Osteoblast (primary cell): ENCODE measurements at regions not wholly inside any gene's neighbourhood (a gene's known extent, or its start where the extent isn't known, plus 50 kb on each side); places are given as distances from the start of the nearest gene placed in this dataset.

Experiments
- DNase-seq: peaks from one replicate; pipeline ENCODE4 v3.0.0; 2011; ENCODE audit warnings: low spot score, mixed read lengths; ENCODE audit not compliant: insufficient read length; ENCODE audit errors: missing footprints
- H2AFZ ChIP-seq: 2 replicates; pipeline ENCODE4 v1.6.0; 2011; ENCODE audit warnings: mild to moderate bottlenecking, low read length
- H3K27ac ChIP-seq: 2 replicates; pipeline ENCODE4 v1.5.1; 2011; ENCODE audit warnings: mild to moderate bottlenecking, low read depth, low read length, moderate library complexity
- H3K27me3 ChIP-seq: 2 replicates; pipeline ENCODE4 v1.6.0; 2012; ENCODE audit warnings: mild to moderate bottlenecking, control low read depth, inconsistent platforms, low read length, moderate library complexity; ENCODE audit not compliant: insufficient read depth
- H3K36me3 ChIP-seq: 2 replicates; pipeline ENCODE4 v1.5.1; 2011; ENCODE audit warnings: mild to moderate bottlenecking, low read length, control low read depth, moderate library complexity; ENCODE audit not compliant: insufficient read depth
- H3K4me1 ChIP-seq: 2 replicates; pipeline ENCODE4 v1.5.1; 2011; ENCODE audit warnings: mild to moderate bottlenecking, low read length, control low read depth, moderate library complexity; ENCODE audit not compliant: insufficient read depth
- H3K4me2 ChIP-seq: 2 replicates; pipeline ENCODE4 v1.6.0; 2011; ENCODE audit warnings: mild to moderate bottlenecking, low read length; ENCODE audit not compliant: insufficient read depth
- H3K4me3 ChIP-seq: fragments of 200-600 bp; sonication (generic); 3 replicates; pipeline ENCODE4 v1.5.1; 2012; ENCODE audit warnings: mild to moderate bottlenecking, low read length, inconsistent platforms; ENCODE audit not compliant: insufficient read depth
- H3K79me2 ChIP-seq: 2 replicates; pipeline ENCODE4 v1.6.0; 2012; ENCODE audit warnings: mild to moderate bottlenecking, low read length, control low read depth, inconsistent platforms; ENCODE audit not compliant: insufficient read depth
- H3K9me3 ChIP-seq: 2 replicates; pipeline ENCODE4 v1.5.1; 2011; ENCODE audit warnings: low read depth, low read length, control low read depth
- H4K20me1 ChIP-seq: 2 replicates; pipeline ENCODE4 v1.6.0; 2012; ENCODE audit warnings: mild to moderate bottlenecking, low read length, control low read depth; ENCODE audit not compliant: insufficient read depth
- TF ChIP-seq, protein P1 (sequence below): IDR thresholded peaks from 2 replicates; pipeline ENCODE4 v1.5.1; 2011; ENCODE audit warnings: mild to moderate bottlenecking, low read depth, low read length, moderate library complexity; ENCODE audit errors: extremely low read depth

DNA sequence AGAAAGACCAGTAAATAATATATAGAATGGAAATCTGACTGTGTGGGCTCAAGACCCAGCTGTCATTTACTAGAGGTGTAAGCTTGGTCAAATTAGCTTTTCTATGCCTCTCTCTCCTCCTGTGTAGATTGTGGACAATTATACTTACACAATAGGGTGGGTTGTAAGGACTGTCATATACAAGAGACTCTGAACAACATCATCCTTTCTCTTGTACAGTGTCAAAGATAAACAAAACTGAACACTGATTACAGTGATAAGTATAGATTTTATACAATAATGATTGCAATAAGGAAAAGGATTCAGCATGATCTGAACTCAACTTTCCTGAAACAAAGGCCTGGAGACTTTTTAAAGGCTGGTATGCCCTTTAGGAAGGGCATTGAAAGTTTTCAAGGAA, 429.2 kb upstream of the HS3ST1 start:
- TF ChIP-seq, protein P1, sequence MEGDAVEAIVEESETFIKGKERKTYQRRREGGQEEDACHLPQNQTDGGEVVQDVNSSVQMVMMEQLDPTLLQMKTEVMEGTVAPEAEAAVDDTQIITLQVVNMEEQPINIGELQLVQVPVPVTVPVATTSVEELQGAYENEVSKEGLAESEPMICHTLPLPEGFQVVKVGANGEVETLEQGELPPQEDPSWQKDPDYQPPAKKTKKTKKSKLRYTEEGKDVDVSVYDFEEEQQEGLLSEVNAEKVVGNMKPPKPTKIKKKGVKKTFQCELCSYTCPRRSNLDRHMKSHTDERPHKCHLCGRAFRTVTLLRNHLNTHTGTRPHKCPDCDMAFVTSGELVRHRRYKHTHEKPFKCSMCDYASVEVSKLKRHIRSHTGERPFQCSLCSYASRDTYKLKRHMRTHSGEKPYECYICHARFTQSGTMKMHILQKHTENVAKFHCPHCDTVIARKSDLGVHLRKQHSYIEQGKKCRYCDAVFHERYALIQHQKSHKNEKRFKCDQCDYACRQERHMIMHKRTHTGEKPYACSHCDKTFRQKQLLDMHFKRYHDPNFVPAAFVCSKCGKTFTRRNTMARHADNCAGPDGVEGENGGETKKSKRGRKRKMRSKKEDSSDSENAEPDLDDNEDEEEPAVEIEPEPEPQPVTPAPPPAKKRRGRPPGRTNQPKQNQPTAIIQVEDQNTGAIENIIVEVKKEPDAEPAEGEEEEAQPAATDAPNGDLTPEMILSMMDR, result no peak
- H3K4me2 ChIP-seq, result no peak overlapping the region
- DNase-seq, result no peak

GRCh38 chr4:11847167-11847566, 418.5 kb upstream of the HS3ST1 start:
- Histone ChIP-seq H2AFZ (no peak overlapping the region), H3K4me3 (no peak overlapping the region), H3K27ac (no peak overlapping the region), H3K4me2 (no peak overlapping the region), H3K27me3 (no peaks in the 10 kb centered on the region), H3K4me1 (no peaks in the 10 kb centered on the region), H3K79me2 (no peaks in the 10 kb centered on the region), H4K20me1 (no peaks in the 10 kb centered on the region), H3K9me3 (no peaks in the 10 kb centered on the region), H3K36me3 (no peaks in the 10 kb centered on the region)
- peak; percentile 23 for DNase-seq
- TF ChIP-seq, protein P1, result no peak

More for the DNA sequence above, 429.2 kb upstream of the HS3ST1 start:
- Histone ChIP-seq H3K36me3 (no peaks in the 10 kb centered on the region), H3K4me1 (no peaks in the 10 kb centered on the region), H3K27me3 (no peaks in the 10 kb centered on the region), H3K27ac (no peak overlapping the region), H3K9me3 (no peaks in the 10 kb centered on the region), H2AFZ (no peak overlapping the region), H4K20me1 (no peaks in the 10 kb centered on the region), H3K4me3 (no peak overlapping the region), H3K79me2 (no peaks in the 10 kb centered on the region)

- Histone ChIP-seq H3K27ac (no peak overlapping the region), H4K20me1 (no peaks in the 10 kb centered on the region), H3K4me3 (no peak overlapping the region), H3K4me1 (no peaks in the 10 kb centered on the region), H3K36me3 (no peaks in the 10 kb centered on the region), H3K4me2 (no peak overlapping the region), H3K9me3 (no peaks in the 10 kb centered on the region), H3K79me2 (no peaks in the 10 kb centered on the region), H2AFZ (no peak overlapping the region), H3K27me3 (no peaks in the 10 kb centered on the region)
- TF ChIP-seq, protein P1, result no peak
- DNase-seq, result no peak
These were observed 415.2 kb upstream of the HS3ST1 start for GRCh38 chr4:11843927-11844326.

DNA sequence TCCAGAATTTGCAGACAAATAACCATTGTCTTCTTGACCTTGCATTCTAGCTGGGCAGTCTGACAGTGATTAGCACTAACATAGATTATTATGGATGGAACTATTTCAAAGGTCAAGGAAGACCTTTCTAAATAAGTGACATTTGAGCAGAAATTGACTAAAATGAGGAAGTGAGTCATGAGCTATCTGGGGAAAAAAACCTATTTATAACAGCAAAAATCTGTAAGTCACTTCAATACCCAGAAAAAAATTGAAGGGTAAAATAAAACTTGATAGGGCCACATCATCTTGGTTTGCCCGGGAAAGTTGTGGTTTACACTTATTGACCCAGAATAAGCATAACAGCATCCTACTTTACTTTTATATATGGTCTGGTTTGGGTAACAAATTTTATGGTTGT, 414.6 kb upstream of the HS3ST1 start:
- no peaks in the 10 kb centered on the region for H3K79me2 ChIP-seq
- H3K27me3 ChIP-seq, result no peaks in the 10 kb centered on the region
- no peak overlapping the region for H3K4me3 ChIP-seq
- no peak overlapping the region for H3K4me2 ChIP-seq
- H3K36me3 ChIP-seq, result no peaks in the 10 kb centered on the region
- DNase-seq, result no peak
- no peaks in the 10 kb centered on the region for H3K9me3 ChIP-seq
- TF ChIP-seq, protein P1, result no peak
- H3K27ac ChIP-seq, result no peak overlapping the region
- H3K4me1 ChIP-seq, result no peaks in the 10 kb centered on the region
- H2AFZ ChIP-seq, result no peak overlapping the region
- H4K20me1 ChIP-seq, result no peaks in the 10 kb centered on the region
